22Rv1 (cell line): ENCODE measurements at regions not wholly inside any gene's neighbourhood (a gene's known extent, or its start where the extent isn't known, plus 50 kb on each side); places are given as distances from the start of the nearest gene placed in this dataset.

Experiments used
- CTCF ChIP-seq: fragments of 450-650 bp; IDR thresholded peaks from 2 replicates; pipeline ENCODE4 v1.5.1; 2017; ENCODE audit warnings: mild to moderate bottlenecking
- ZFX ChIP-seq: fragments of 450-650 bp; IDR thresholded peaks from 2 replicates; pipeline ENCODE4 v1.6.1; 2017; ENCODE audit warnings: antibody characterized with exemption, borderline replicate concordance

- TF ChIP-seq CTCF (no peak), ZFX (no peak)
These were observed 100.4 kb upstream of the POGK start for GRCh38 chr1:166738873-166739272.
